NCI-H526 treated with DMSO at 0.1 percent for 48 hours (cell line): ENCODE measurements at regions not wholly inside any gene's neighbourhood (a gene's known extent, or its start where the extent isn't known, plus 50 kb on each side); places are given as distances from the start of the nearest gene placed in this dataset.
A peak's percentile ranks its signal among the peaks of the same experiment; 100 is the strongest.

ENCODE experiments used
- DNase-seq: peaks from one replicate; lab custom pipeline; 2025; lab: John Stamatoyannopoulos, UW

DNA sequence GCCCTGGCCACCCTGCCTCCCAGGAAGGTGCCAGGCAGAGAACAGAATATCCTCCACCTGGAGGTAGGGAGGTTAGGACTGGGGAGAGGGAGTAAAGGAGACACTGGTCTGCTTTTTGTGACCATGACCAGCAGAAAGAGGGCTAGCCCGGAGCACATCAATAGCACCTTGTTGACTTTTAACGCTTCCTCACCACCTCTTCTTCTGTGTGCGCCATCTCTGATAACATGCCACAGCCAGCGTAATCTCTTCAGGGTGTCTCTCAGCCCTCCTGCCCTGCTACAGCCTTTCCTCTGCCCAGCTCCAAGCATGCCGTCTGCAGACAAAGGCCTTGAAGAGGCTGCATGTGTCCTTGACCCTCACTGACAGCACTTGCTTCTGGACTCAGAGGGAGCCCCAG lies 50.9 kb upstream of the GJA5 start:
- no peak for DNase-seq

DNA sequence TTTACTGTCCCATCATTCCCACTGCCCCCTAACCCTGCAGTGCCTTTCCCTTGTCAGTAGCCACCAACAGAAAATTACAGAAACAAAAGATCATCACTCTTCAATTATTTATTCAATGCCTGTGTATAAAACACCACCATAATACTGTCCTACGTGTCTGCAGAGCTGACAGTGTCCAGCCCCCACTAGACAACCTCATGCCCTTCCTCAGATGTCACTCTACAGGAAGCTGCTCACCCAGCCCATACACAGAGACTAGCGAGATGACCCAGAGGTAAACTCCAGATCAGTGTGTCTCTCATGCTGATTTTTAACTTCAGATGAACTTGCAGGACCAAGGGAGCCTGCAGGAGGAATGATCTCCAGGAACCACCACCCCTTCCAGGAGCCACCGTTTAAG lies 51.3 kb upstream of the GJA5 start:
- no peak for DNase-seq

DNA sequence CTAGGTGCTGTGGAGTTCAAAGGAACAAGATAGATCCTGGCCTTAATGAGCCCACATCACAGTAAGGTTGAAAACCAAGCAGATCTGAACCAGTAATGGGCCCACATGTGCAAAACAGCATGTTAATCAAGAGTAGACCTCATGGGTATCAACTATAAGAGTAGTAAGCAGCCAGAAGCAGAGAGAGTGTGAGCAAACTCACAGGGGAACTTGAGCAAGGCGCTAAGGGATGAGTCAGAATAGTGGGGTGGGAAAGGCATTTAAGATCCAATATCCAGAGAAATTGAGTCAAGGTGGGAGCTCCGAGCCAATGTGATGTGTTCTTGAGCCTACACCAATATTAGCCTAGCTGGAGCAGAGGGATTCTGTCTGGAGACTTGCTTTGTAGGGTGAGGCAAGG lies 52.4 kb upstream of the GJA5 start:
- no peak for DNase-seq

DNA sequence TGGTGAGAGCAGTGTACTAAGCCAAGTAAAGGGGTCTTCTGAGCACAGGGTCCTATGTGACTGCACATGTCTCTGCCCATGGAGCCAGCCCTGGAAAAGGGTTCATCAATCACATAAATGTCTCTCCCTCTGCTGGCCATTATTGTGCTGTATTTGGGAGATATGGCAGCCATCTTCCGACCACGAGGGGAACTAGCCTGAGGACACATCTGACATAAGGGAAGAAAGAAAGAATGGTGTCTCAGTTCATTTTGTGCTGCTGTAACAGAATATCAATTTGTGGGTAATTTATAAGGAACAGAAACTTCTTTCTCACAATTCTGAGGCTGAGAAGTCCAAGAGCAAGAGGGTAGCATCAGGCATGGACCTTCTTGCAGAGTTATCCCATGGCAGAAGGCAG lies 55.1 kb upstream of the GJA5 start:
- DNase-seq: no peak

DNA sequence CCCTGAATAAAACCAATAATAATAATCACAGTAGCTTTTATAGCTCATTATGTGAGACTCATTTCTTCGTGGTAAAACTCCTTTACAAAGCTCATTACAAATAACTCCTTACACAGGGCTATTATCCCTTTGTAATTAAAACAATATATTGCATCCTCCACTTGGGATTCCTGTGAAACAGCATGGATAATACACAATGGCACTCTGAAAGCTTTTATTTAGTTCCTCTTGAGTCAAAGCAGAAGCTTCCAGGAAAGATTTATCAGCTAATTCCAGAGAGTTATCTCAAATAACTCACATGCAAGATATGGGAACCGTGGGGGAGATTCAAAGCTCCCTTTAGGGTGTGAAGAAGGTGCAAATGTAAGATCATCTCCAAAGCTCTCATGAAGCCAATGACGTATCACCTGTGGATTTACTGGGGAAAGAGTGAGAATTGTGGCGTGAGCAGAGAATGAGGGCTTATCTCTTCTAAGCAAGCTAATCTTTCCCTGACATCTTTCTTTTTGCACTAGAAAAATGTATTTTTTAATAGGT lies 60.4 kb upstream of the GJA5 start:
- DNase-seq: no peak

DNA sequence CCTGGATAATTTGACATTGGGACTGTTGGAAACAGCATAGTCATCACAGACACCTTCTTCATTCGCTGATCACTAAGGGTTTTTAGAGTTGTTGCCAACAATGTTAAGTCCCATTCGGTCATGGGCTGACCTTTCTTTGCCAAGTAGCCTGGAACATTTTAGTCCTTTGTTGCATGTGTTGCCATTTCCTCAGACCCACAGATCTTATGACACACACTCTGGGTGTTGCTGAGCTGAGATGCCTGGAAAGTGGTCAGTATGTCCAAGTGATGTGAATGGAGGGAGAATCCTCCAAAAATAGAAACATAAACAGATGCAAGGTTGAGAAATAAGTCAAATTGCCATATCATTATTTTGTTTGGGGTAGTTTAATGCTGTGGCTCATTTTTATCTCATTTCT lies 61.5 kb upstream of the GJA5 start:
- no peak for DNase-seq

DNA sequence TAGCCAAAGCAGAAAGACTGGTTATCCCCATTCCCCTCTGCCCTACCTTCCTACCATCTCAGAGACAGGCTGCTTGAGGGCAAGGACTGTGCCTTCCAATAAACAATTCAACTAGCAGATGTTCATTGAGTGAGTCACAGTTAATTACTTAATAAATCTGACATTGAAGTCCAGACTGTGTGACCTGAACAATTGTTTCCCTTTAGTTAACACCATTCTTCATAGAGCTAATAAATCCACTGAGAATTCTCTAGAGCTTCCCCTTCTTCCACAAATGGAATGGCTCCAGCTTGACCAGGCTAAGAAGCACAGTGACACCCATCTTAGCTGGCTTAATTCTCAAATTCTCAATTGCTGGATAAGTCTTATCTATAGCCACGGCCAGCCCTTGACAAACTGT lies 61.9 kb upstream of the GJA5 start:
- DNase-seq: no peak

DNA sequence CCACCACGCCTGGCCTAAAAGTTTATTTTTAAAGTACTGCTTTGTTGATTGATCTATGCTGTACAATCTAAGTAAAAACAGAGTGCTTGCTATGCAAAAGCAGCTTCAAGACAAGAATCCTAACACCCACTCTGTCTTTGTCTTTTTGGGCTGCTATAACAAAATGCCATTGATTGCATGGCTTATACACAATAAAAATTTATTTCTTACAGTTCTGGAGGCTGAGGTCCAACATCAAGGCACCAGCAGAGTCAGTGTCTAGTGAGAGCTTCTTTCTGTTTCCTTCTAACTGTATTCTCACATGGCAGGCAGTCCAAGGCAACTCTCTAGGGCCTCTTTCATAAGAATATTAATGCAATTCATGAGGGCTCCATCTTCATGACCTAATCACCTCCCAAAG lies 63.6 kb upstream of the GJA5 start:
- DNase-seq: no peak

DNA sequence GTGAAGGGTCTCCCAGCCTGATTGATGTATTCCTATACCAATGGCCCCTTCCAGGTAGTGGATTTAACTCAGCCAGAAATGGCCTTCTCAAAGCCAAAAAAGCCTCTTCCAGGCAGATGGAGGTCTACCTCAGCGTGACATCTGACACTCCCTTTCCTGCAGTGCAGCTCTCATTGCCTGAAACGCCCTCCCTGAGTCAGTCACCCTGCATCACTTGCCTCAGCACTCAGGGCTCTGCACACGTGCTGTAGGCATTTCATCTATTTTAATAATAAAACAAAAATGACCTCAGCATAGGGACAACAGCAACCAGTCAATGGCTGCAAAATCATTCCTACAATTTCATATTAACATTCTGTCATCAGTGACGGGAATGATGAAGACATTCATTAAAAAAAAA lies 64.4 kb upstream of the GJA5 start:
- DNase-seq: no peak

DNA sequence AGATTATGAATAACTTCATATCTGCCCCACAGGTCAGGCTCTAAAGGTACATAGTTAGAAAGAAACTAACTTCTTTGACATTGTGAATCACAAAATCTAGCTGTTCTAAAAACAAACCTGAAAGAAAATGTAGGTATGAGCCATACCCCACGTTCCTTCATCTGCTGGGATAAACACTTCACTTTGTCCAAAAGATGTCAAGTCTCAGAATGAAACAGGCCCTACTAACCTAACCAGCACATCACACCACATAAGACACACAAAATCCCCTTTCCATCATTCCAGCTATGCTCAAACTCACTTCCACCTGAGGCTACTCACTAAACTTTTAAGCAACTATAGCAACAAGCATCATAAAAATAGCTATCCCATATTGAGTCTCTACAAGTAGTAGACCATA lies 65.2 kb upstream of the GJA5 start:
- DNase-seq: no peak

DNA sequence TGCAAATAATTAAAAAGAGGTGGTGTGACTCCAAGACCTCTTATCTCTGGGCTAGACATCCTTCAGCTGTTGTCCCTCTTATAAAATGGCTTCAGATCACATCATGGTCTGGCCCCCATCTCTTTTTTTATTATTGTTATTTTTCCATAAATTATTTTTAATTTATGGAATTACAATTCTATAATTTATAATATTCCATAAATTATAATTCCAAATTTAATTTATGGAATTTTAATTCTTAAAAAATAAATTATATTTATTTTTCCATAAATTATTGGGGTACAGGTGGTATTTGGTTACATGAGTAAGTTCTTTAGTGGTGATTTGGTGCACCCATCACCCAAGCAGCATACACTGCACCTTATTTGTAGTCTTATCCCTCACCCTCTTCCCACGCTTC lies 65.9 kb upstream of the GJA5 start:
- DNase-seq: no peak

DNA sequence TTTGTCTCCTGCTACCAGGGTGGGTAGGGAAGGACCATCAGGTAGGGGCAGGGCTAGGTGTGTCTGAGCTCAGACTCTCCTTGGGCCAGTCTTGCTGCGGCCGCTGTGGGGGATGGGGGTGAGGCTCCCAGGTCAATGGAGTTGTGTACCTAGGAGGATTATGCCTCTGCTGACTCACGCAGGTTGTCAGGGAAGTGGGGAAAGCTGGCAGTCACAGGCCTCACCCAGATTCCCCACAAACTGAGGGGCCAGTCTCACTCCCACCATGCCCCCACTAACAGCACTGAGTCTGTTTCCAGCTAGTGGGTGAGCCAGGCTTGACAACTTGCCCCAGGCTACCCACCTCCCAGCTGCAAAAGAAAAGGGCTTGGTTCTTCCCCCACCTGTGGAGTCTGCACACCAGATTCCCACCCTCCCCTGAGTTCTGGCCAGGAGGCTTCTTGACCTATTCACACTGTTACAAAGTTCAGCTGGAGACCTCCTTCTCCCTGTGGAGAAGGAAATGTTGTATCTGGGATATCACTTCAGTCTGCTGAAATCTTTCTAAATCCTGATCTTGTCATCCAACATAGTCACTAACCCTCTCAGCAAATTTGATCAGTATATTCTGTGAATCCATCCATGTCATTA lies 69.2 kb upstream of the GJA8 start:
- DNase-seq: no peak

DNA sequence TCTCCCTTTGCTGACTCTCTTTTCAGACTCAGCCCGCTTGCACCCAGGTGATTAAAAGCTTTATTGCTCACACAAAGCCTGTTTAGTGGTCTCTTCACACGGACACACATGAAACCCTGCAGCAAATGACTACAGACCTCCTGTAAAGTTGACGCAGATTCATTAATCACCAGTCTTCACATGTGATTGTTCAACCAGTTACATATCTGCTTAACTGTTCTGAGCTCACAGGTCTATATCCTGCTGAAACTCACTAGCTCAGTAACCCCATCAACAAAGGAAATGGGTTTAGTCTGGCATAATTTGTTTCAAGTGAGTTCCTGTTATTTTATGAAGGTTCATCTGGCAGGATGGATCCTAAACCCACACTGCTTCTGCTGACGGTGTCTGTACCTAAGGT lies 68.4 kb upstream of the GJA8 start:
- no peak for DNase-seq

DNA sequence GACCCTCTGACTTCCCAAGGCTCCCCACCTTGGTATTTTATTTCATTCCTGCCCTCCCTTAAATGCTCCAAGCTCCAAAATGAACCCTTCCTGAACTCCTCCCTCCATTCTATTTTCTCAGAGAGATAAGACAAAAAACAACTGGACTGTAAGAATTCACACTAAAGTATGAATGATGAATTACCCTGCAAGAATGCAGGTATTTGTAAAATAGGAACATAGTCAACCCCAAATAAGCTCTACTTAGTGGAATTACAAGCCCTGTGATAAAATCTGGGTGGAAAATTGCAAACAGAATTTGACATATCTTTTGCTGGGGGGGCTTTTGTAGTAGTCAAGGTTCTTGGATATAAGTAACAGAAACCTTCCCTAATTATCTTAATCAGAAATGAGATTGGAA lies 67.8 kb upstream of the GJA8 start:
- no peak for DNase-seq

DNA sequence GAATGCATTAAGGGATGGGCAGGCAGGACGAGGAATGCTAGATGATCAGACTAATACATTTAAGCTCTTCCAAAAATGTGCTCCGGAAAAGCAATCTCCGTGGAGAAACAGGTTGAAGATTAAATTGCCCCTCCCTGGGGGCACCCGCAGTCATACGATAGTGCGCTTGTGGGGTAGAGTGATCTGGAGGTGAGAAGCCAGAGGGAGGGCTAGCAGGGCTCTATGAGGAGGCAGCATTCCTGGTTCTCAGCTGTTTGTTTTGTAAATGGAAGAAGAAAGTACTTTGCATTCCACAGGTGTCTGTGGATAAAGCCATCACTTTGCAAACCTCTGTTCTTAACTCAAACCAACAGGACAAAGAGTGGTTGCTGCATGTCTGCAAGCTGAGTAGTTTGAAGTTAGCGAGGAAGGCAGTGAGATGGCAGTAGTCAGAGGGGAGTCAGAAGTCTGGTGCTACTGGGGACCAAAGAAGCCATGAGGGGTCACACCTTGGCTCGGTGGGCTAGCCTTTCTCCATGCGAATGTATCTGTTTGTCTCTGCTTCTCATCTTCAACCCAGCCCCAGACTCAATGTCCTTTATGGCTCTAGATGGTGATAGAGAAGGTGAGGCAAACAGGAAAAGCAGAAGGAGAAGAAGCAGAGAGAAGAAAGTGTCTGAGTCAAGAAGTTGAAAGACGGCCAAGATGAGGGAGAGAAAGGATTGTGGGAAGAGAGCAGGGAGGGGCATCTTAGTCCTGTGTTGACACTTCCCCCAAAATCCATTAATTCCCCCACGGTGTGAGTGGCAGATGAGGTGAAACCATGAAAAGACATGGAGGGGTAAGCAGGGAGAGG lies 65.2 kb upstream of the GJA8 start:
- no peak for DNase-seq

DNA sequence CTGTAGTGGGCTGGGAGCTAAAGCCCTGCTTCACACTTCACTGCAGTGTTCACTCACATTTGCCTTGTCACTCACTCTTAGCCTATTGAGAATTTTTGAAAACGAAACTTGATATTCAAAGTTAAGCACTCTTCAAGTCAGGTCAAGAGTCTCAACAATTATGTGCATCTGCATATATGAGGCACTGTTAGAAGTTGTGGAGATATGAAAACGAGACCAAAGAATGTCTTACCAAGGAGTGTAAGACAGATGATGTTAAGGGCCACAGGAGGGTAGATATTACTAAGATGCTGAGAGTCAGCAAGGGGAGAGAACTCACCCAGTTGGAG lies 64.7 kb upstream of the GJA8 start:
- DNase-seq: no peak

DNA sequence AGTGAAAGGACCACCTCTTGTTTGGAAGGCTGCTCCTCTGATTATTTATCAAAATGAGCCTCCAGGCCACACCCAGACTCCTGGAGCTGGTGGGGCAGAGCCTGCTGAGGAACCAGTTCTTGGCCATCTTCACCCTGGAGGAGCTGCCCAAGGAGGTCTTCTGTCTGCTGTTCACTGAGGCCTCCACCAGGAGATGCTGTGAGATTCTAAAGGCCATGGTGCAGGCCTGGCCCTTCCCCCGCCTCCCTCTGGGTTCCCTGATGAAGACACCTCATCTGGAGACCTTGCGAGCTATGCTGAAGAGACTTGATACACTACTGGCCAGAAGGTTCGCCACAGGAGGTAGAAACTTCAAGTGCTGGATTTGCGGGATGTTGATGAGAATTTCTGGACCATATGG lies 61.7 kb upstream of the GJA8 start:
- DNase-seq: no peak

DNA sequence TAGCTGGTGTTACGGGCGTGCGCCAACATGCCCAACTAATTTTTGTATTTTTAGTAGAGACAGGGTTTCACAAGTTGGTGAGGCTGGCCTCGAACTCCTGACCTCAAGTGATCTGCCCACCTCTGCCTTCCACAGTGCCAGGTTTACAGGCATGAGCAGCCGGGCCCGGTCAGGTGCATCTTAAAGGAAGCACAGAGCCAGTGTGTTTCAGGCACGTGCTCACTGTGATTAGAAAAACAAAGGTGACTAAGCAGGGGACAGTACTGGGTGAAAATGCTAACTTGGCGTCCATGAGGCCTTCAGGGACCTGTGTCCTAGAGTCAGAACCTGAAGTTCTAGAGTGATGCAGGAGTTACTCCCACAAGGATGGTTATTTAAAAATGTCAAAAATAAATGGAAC lies 60.0 kb upstream of the GJA8 start:
- DNase-seq: no peak

DNA sequence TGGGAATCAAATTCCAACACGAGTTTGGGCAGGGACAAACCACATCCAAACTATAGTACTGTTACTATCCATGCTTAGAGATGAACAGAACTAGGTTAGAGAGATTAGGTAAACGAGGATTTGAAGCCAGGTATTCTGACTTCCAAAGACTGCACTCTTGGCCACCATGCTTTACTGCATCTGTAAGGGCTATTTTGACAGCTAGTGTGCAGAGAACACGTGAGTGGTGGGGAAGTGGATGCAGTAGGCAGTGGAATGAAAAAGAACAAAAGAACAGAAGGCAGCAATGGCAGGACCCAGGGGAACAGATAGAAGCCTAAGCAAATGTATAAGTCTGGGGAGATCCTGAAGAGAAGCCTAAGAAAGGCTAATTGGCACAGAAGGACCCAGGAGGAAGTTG lies 59.1 kb upstream of the GJA8 start:
- no peak for DNase-seq

DNA sequence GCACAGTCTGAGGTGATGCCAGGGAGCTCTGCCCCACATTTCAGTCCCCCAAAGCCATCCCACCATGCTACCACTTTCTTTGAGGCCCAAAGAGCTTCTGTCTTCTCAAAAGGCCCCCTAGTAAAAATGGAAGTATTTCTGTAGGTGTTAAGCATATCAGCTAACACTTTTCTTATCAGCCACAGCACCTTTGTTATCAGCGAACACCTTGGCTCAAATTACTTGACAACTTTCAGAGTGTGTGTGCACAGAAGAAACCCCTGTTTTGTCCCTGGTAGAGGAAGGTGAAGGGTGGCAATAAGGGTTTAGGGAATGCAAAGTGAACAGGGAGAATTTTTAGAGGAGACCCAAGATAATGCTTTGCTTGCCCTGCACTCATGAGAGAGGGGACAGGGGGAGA lies 54.8 kb upstream of the GJA8 start:
- DNase-seq: no peak

DNA sequence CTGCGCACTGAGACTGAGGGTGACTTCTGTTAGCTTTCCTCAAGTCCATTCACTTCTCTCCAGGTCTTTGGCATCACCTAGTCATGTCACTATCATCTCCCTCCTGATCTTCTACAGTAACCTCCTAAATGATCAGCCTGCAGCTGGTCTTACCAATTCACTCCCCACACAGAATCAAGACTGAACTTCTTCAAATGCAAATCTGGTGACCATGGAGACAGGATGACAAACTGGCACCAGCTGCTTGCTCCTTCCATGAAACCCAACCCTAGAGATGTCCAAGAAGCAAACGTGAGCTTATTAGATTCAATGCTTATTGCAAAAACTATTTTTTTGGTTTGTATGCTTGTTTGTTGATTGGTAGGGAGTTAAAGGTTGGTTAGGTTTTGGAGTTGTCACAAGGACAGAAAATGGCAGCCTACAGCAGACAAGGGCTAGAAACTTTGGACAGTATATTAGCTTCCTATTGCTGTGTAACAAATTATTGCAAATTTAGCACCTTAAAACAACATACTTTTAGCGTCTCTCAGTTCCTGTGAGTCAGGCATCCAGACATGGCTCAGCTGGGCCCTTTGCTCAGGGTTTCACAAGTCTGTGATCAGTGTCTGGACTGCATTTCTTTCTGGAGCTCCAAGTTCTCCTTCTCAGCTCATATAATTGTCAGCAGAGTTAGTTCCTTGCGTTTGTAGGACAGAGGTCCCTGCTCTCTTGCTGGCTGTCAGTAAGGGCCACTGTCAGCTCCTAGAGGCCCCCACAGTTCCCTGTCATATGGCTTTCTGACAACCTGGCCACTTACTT lies 53.3 kb upstream of the GJA8 start:
- peak; percentile 95 for DNase-seq

DNA sequence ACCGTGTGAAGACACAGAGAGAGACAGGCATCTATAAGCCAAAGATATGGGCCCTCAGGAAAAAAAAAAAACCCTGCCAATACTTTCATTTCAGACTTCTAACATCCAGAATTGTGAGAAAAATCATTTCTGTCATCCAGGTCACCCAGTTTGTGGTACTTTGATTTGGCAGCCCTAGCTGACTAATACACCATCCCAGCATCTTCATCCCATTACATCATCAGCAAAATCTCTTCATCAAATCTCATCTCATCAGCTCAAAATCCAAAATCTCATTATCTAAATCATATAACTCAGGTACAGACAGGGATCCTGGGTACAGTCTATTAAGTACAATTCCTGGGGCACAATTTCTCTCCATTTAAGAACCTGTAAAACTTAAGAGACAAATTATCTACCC lies 51.9 kb upstream of the GJA8 start:
- no peak for DNase-seq

DNA sequence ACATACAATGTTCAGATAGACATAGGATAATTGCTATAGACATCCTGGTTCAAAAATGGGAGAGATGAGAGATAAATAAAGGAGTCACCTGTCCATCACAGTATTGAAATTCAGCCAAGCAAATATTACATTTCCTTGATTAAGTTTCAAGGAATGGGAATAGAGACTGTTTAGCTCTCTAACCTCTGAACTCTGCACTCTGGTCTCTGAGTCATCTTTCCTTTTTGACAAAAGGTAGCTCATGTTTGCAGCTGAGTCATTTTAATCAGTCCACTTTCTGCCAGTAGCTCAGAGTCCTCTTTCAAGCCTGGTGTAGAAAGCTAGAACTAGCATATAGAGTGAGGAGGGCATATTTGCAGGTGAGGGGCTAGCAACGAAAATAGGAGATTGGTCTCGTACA lies 51.4 kb upstream of the GJA8 start:
- no peak for DNase-seq
